ENCODE measurements at regions not wholly inside any gene's neighbourhood (a gene's known extent, or its start where the extent isn't known, plus 50 kb on each side); places are given as distances from the start of the nearest gene placed in this dataset.

- Mint-ChIP-seq H3K4me1 (no peaks in the 10 kb centered on the region), H3K4me3 (no peak overlapping the region), H3K27me3 (no peaks in the 10 kb centered on the region), H3K9me3 (ENCODE audit: insufficient read depth) (no peaks in the 10 kb centered on the region), H3K27ac (no peak overlapping the region)
- peaks cover 0 to 20% (median 0%) of the 10 kb centered on the region in 3 donors for H3K9me3 ChIP-seq (ENCODE audit: control extremely low read depth in 1 of 3, control insufficient read depth in 2 of 3, insufficient read depth in 1 of 3, low read length in 2 of 3)
- DNase-seq (no peak), ATAC-seq (ENCODE audit: low read depth) (no peak)
- H3K9ac ChIP-seq (ENCODE audit: low read length) = no peak overlapping the region
- H3K4me2 ChIP-seq (replicated peaks; ENCODE audit: low read depth, low read length, poor library complexity, severe bottlenecking) = no peak overlapping the region
- no peaks in the 10 kb centered on the region for H4K20me1 ChIP-seq (ENCODE audit: control insufficient read depth, insufficient read depth, low read length, poor library complexity, severe bottlenecking)
- H3K27ac ChIP-seq (ENCODE audit: low read length in 2 of 2) = no peak overlapping the region
- H3K4me3 ChIP-seq (ENCODE audit: control extremely low read depth in 1 of 5, extremely low read depth in 1 of 5, insufficient read depth in 1 of 5, low read depth in 2 of 5, low read length in 4 of 5) = no peak overlapping the region
- H2AFZ ChIP-seq (ENCODE audit: insufficient read depth, low read depth, low read length, poor library complexity, severe bottlenecking) = no peak overlapping the region
- H3K36me3 ChIP-seq (replicated peaks in 1 of 2; ENCODE audit: control extremely low read depth in 1 of 2, control insufficient read depth in 1 of 2, extremely low read depth in 1 of 2, insufficient read depth in 2 of 2, low read length in 1 of 2) = no peaks in the 10 kb centered on the region
- no peaks in the 10 kb centered on the region for H3K79me2 ChIP-seq (ENCODE audit: control insufficient read depth, insufficient read depth, low read length)
- ChIA-PET POLR2A (no interaction called here), CTCF (no interaction called here)
- H3K27me3 ChIP-seq (replicated peaks in 1 of 4; ENCODE audit: control extremely low read depth in 1 of 4, control insufficient read depth in 3 of 4, insufficient read depth in 4 of 4, low read length in 3 of 4) = peaks cover 0 to 3% (median 0%) of the 10 kb centered on the region in 4 experiments
- H3K4me1 ChIP-seq (ENCODE audit: control insufficient read depth in 2 of 2, insufficient read depth in 2 of 2, low read length in 2 of 2) = no peaks in the 10 kb centered on the region
- TF ChIP-seq EZH2 (IDR thresholded peaks at IDR 0.05; ENCODE audit: borderline replicate concordance, insufficient read depth, low read depth, low read length, poor library complexity, severe bottlenecking) (no peak), CTCF (IDR thresholded peaks at IDR 0.05) (no peak)
- intact Hi-C loops (cut with micrococcal nuclease) = no loop called here
These were observed 267.0 kb upstream of the PCSK5 start for GRCh38 chr9:75623462-75623861.

GRCh38 chr9:75624998-75625397 lies 265.5 kb upstream of the PCSK5 start:
- Histone ChIP-seq H3K9ac (ENCODE audit: low read length) (no peak overlapping the region), H3K4me1 (ENCODE audit: control insufficient read depth in 2 of 2, insufficient read depth in 2 of 2, low read length in 2 of 2) (no peaks in the 10 kb centered on the region), H3K4me2 (replicated peaks; ENCODE audit: low read depth, low read length, poor library complexity, severe bottlenecking) (no peak overlapping the region), H3K27ac (ENCODE audit: low read length in 2 of 2) (no peak overlapping the region), H2AFZ (ENCODE audit: insufficient read depth, low read depth, low read length, poor library complexity, severe bottlenecking) (no peak overlapping the region), H3K79me2 (ENCODE audit: control insufficient read depth, insufficient read depth, low read length) (no peaks in the 10 kb centered on the region), H3K27me3 (replicated peaks in 1 of 4; ENCODE audit: control extremely low read depth in 1 of 4, control insufficient read depth in 3 of 4, insufficient read depth in 4 of 4, low read length in 3 of 4) (peaks cover 0 to 3% (median 0%) of the 10 kb centered on the region in 4 experiments), H3K9me3 (ENCODE audit: control extremely low read depth in 1 of 3, control insufficient read depth in 2 of 3, insufficient read depth in 1 of 3, low read length in 2 of 3) (peaks cover 0 to 17% (median 0%) of the 10 kb centered on the region in 3 donors), H4K20me1 (ENCODE audit: control insufficient read depth, insufficient read depth, low read length, poor library complexity, severe bottlenecking) (no peaks in the 10 kb centered on the region), H3K4me3 (ENCODE audit: control extremely low read depth in 1 of 5, extremely low read depth in 1 of 5, insufficient read depth in 1 of 5, low read depth in 2 of 5, low read length in 4 of 5) (no peak overlapping the region), H3K36me3 (replicated peaks in 1 of 2; ENCODE audit: control extremely low read depth in 1 of 2, control insufficient read depth in 1 of 2, extremely low read depth in 1 of 2, insufficient read depth in 2 of 2, low read length in 1 of 2) (no peaks in the 10 kb centered on the region)
- H3K27ac Mint-ChIP-seq = no peak overlapping the region
- WGBS (ENCODE audit: insufficient coverage) = 72% methylated on average over 2 of the region's 2 CpGs
- H3K27me3 Mint-ChIP-seq = no peaks in the 10 kb centered on the region
- ATAC-seq (ENCODE audit: low read depth) (no peak), DNase-seq (no peak)
- H3K4me3 Mint-ChIP-seq = no peak overlapping the region
- ChIA-PET CTCF (no interaction called here), POLR2A (no interaction called here)
- intact Hi-C loops (cut with micrococcal nuclease) = no loop called here
- H3K9me3 Mint-ChIP-seq (ENCODE audit: insufficient read depth) = no peaks in the 10 kb centered on the region
- no peak for TF ChIP-seq CTCF (IDR thresholded peaks at IDR 0.05)
- no peak for TF ChIP-seq EZH2 (IDR thresholded peaks at IDR 0.05; ENCODE audit: borderline replicate concordance, insufficient read depth, low read depth, low read length, poor library complexity, severe bottlenecking)
- no peaks in the 10 kb centered on the region for H3K4me1 Mint-ChIP-seq

Measured in B cell (primary cell).